ENCODE measurements at regions not wholly inside any gene's neighbourhood (a gene's known extent, or its start where the extent isn't known, plus 50 kb on each side); places are given as distances from the start of the nearest gene placed in this dataset.

GRCh38 chr6:12569646-12570045 is 146.9 kb upstream of the PHACTR1 start:
- no peaks in the 10 kb centered on the region for H3K27me3 Mint-ChIP-seq (ENCODE audit: insufficient read depth, unreplicated experiment)
- TF ChIP-seq, protein P1, sequence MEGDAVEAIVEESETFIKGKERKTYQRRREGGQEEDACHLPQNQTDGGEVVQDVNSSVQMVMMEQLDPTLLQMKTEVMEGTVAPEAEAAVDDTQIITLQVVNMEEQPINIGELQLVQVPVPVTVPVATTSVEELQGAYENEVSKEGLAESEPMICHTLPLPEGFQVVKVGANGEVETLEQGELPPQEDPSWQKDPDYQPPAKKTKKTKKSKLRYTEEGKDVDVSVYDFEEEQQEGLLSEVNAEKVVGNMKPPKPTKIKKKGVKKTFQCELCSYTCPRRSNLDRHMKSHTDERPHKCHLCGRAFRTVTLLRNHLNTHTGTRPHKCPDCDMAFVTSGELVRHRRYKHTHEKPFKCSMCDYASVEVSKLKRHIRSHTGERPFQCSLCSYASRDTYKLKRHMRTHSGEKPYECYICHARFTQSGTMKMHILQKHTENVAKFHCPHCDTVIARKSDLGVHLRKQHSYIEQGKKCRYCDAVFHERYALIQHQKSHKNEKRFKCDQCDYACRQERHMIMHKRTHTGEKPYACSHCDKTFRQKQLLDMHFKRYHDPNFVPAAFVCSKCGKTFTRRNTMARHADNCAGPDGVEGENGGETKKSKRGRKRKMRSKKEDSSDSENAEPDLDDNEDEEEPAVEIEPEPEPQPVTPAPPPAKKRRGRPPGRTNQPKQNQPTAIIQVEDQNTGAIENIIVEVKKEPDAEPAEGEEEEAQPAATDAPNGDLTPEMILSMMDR (IDR thresholded peaks at IDR 0.05; ENCODE audit: unreplicated experiment): no peak
- H3K27ac Mint-ChIP-seq (ENCODE audit: low read depth, unreplicated experiment): peak overlapping the region; percentile 16
- H3K36me3 Mint-ChIP-seq (ENCODE audit: insufficient read depth, unreplicated experiment): no peaks in the 10 kb centered on the region
- peaks cover 26% of the 10 kb centered on the region for H3K4me1 Mint-ChIP-seq (ENCODE audit: insufficient read depth, unreplicated experiment)
- no peaks in the 10 kb centered on the region for H3K9me3 Mint-ChIP-seq (ENCODE audit: unreplicated experiment)
- intact Hi-C loops (cut with micrococcal nuclease): no loop called here
- ChIA-PET POLR2A (interaction anchor here (0.6 to 2.6 kb wide), 13 partner anchors 8 to 1347 kb away, joined by 3 to 16 read pairs (median 5); partner anchors contain the start of gene EDN1), CTCF (interaction anchor here (0.6 to 1.4 kb wide), 3 partner anchors 36 to 220 kb away, joined by 3 to 4 read pairs (median 3); no protein-coding TSS in a partner anchor)
- no peak overlapping the region for H3K4me3 Mint-ChIP-seq (ENCODE audit: unreplicated experiment)
- DNase-seq (ENCODE audit: unreplicated experiment): no peak
- BruUV-seq (replicated peaks): no TSS peak

DNA sequence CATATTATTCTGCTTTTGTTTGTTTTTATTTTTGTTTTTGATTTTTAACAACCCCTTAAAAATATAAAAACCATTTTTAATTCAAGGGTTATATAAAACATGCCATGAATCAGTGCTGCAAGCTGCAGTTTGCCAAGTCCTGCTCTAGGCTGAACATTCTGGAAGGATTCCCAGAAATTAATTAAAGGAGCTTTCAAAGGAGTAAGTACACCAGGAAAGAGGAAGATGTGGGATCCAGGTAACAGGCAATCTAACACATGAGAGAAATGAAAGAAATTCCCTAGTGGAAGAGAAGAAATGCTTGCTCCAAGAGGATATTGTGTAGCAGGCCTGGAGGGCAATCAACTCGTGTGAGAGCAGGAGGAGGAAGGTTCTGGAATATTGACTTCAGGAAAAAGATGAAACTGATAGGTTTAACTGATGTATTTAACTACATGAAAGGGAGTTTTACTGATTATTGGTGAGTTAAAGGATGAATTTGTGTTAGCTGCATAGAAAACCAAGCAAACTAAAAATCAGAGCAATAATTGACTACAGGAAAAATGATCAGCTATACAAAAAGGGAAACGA is 146.0 kb upstream of the PHACTR1 start:
- H3K27me3 Mint-ChIP-seq (ENCODE audit: insufficient read depth, unreplicated experiment): no peaks in the 10 kb centered on the region
- peak overlapping the region; percentile 29 for H3K27ac Mint-ChIP-seq (ENCODE audit: low read depth, unreplicated experiment)
- no TSS peak for BruUV-seq (replicated peaks)
- CTCF ChIA-PET: interaction anchor here (0.7 to 1.1 kb wide), 4 partner anchors 8 to 249 kb away, joined by 3 to 5 read pairs (median 4); no protein-coding TSS in a partner anchor
- no peaks in the 10 kb centered on the region for H3K36me3 Mint-ChIP-seq (ENCODE audit: insufficient read depth, unreplicated experiment)
- no peaks in the 10 kb centered on the region for H3K9me3 Mint-ChIP-seq (ENCODE audit: unreplicated experiment)
- H3K4me1 Mint-ChIP-seq (ENCODE audit: insufficient read depth, unreplicated experiment): peaks cover 33% of the 10 kb centered on the region
- DNase-seq (ENCODE audit: unreplicated experiment): peak; percentile 31
- intact Hi-C loops (cut with micrococcal nuclease): no loop called here
- TF ChIP-seq, protein P1 (IDR thresholded peaks at IDR 0.05; ENCODE audit: unreplicated experiment): no peak
- POLR2A ChIA-PET: interaction anchor here (0.6 to 2.6 kb wide), 14 partner anchors 8 to 1045 kb away, joined by 3 to 16 read pairs (median 5); partner anchors contain the start of gene EDN1
- no peak overlapping the region for H3K4me3 Mint-ChIP-seq (ENCODE audit: unreplicated experiment)

DNA sequence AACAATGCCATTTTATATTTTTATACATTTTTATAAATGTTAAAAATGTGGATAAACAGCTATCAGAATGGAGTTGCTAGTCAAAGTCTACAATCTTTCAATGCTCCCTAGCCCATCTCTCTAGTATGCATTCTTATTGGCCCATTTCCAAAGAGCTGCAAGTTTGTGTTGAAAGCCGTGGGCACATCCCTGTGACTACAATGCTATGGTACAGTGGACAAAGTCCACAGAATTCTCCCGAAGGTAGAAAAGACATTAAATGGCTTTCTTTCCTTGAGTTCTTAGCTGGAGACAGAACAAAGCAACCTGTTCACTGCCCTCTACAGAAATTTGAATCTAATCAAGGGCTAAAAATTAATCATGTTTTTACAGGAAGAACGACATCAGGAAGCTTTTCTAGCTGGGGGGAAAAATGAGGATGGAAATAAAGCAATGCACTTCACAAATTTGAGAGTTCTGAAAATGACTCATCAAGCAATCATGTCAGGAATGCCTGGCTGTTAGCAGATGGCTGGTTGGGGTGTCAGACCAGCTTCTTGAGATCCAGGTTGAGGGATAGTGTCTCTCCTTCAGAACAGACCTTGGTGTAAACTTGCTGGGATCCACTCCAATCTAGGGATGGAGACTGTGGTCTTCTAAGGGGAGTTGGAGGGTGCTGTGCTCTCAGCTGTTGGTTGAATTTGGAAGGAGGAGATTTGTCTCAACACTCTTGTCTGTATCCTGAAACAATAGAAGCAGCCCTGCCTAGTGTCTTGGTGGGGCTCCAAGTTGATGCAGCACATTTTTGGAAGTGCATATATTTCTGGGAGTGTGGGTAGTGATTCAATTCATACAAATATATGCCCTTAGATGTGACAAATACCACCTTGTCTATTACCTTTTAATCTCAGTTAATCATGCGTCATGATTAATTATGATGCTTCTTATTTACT is 143.4 kb upstream of the PHACTR1 start:
- POLR2A ChIA-PET: interaction anchor here (0.6 to 1.7 kb wide), 12 partner anchors 23 to 730 kb away, joined by 3 to 7 read pairs (median 4); partner anchors contain the start of gene EDN1
- DNase-seq (ENCODE audit: unreplicated experiment): peak; percentile 65

More for the DNA sequence above, 143.4 kb upstream of the PHACTR1 start:
- H3K4me1 Mint-ChIP-seq (ENCODE audit: insufficient read depth, unreplicated experiment): peaks cover 55% of the 10 kb centered on the region
- peak overlapping the region; percentile 48 for H3K4me3 Mint-ChIP-seq (ENCODE audit: unreplicated experiment)
- BruUV-seq (replicated peaks): no TSS peak
- no peaks in the 10 kb centered on the region for H3K36me3 Mint-ChIP-seq (ENCODE audit: insufficient read depth, unreplicated experiment)
- CTCF ChIA-PET: interaction anchor here (0.7 to 1.4 kb wide), 5 partner anchors 13 to 449 kb away, joined by 3 to 6 read pairs (median 4); no protein-coding TSS in a partner anchor
- intact Hi-C loops (cut with micrococcal nuclease): no loop called here
- no peaks in the 10 kb centered on the region for H3K9me3 Mint-ChIP-seq (ENCODE audit: unreplicated experiment)
- H3K27ac Mint-ChIP-seq (ENCODE audit: low read depth, unreplicated experiment): peak overlapping the region; percentile 55
- TF ChIP-seq, protein P1 (IDR thresholded peaks at IDR 0.05; ENCODE audit: unreplicated experiment): no peak
- H3K27me3 Mint-ChIP-seq (ENCODE audit: insufficient read depth, unreplicated experiment): no peaks in the 10 kb centered on the region
